ACC112 (cell line): ENCODE measurements at regions not wholly inside any gene's neighbourhood (a gene's known extent, or its start where the extent isn't known, plus 50 kb on each side); places are given as distances from the start of the nearest gene placed in this dataset.

Source experiments
- H2AFZ ChIP-seq: fragments of 200-600 bp; sonication (generic); one replicate; pipeline ENCODE4 v1.6.0; 2017; ENCODE audit warnings: antibody characterized with exemption, low read length; ENCODE audit not compliant: unreplicated experiment
- H3K27ac ChIP-seq: fragments of 200-600 bp; sonication (generic); 2 replicates; pipeline ENCODE4 v1.5.1; 2014; ENCODE audit warnings: low read depth, mild to moderate bottlenecking, antibody characterized with exemption, low read length, moderate library complexity
- H3K27me3 ChIP-seq: fragments of 200-600 bp; sonication (generic); 2 replicates; pipeline ENCODE4 v1.6.1; 2014; ENCODE audit warnings: mild to moderate bottlenecking, antibody characterized with exemption, low read length, moderate library complexity, mixed read lengths; ENCODE audit not compliant: insufficient read depth
- H3K36me3 ChIP-seq: fragments of 200-600 bp; sonication (generic); 2 replicates; pipeline ENCODE4 v1.6.1; 2016; ENCODE audit warnings: mild to moderate bottlenecking, antibody characterized with exemption, low read length, moderate library complexity, mixed read lengths; ENCODE audit not compliant: insufficient read depth
- H3K4me1 ChIP-seq: fragments of 200-600 bp; sonication (generic); one replicate; pipeline ENCODE4 v1.6.1; 2016; ENCODE audit warnings: low read length, mixed read lengths; ENCODE audit not compliant: insufficient read depth, unreplicated experiment, control insufficient read depth
- H3K4me3 ChIP-seq: fragments of 200-600 bp; sonication (generic); 2 replicates; pipeline ENCODE4 v1.5.1; 2014; ENCODE audit warnings: mild to moderate bottlenecking, low read depth, low read length
- H3K79me2 ChIP-seq: fragments of 200-600 bp; sonication (generic); one replicate; pipeline ENCODE4 v1.6.0; 2016; ENCODE audit warnings: low read length; ENCODE audit not compliant: control insufficient read depth, unreplicated experiment, insufficient read depth

GRCh38 chr1:234733427-234733826 is 123.4 kb upstream of the IRF2BP2 start:
- no peaks in the 10 kb centered on the region for H3K27me3 ChIP-seq
- H2AFZ ChIP-seq: no peak overlapping the region
- H3K4me3 ChIP-seq: no peak overlapping the region
- no peaks in the 10 kb centered on the region for H3K79me2 ChIP-seq
- H3K27ac ChIP-seq: no peak overlapping the region
- H3K4me1 ChIP-seq: peaks cover 22% of the 10 kb centered on the region
- no peaks in the 10 kb centered on the region for H3K36me3 ChIP-seq

GRCh38 chr1:234732671-234733390 is 122.9 kb upstream of the IRF2BP2 start:
- Histone ChIP-seq H3K27ac (no peak overlapping the region), H2AFZ (no peak overlapping the region), H3K27me3 (no peaks in the 10 kb centered on the region), H3K36me3 (no peaks in the 10 kb centered on the region), H3K4me3 (no peak overlapping the region), H3K4me1 (peaks cover 25% of the 10 kb centered on the region), H3K79me2 (no peaks in the 10 kb centered on the region)

- H3K4me3 ChIP-seq: no peak overlapping the region
- no peaks in the 10 kb centered on the region for H3K79me2 ChIP-seq
- no peaks in the 10 kb centered on the region for H3K27me3 ChIP-seq
- peak overlapping the region; percentile 44 for H2AFZ ChIP-seq
- H3K27ac ChIP-seq: peak overlapping the region; percentile 94
- H3K4me1 ChIP-seq: peaks cover 28% of the 10 kb centered on the region
- H3K36me3 ChIP-seq: no peaks in the 10 kb centered on the region
These were observed 122.3 kb upstream of the IRF2BP2 start for GRCh38 chr1:234732260-234732659.

- Histone ChIP-seq H3K36me3 (no peaks in the 10 kb centered on the region), H3K4me3 (no peak overlapping the region), H3K27me3 (no peaks in the 10 kb centered on the region), H3K4me1 (peaks cover 32% of the 10 kb centered on the region), H3K79me2 (no peaks in the 10 kb centered on the region), H3K27ac (peak overlapping the region; percentile 94), H2AFZ (peak overlapping the region; percentile 44)
These were observed 121.6 kb upstream of the IRF2BP2 start for GRCh38 chr1:234731569-234732085.

GRCh38 chr1:234730770-234731568 is 121.0 kb upstream of the IRF2BP2 start:
- H3K27me3 ChIP-seq: no peaks in the 10 kb centered on the region
- H3K36me3 ChIP-seq: no peaks in the 10 kb centered on the region
- peaks cover 32% of the 10 kb centered on the region for H3K4me1 ChIP-seq
- no peak overlapping the region for H2AFZ ChIP-seq
- peak overlapping the region; percentile 94 for H3K27ac ChIP-seq
- no peaks in the 10 kb centered on the region for H3K79me2 ChIP-seq
- no peak overlapping the region for H3K4me3 ChIP-seq

GRCh38 chr1:234730475-234730769 is 120.4 kb upstream of the IRF2BP2 start:
- Histone ChIP-seq H3K4me3 (no peak overlapping the region), H3K27ac (no peak overlapping the region), H3K36me3 (no peaks in the 10 kb centered on the region), H3K27me3 (no peaks in the 10 kb centered on the region), H3K4me1 (peaks cover 36% of the 10 kb centered on the region), H3K79me2 (no peaks in the 10 kb centered on the region), H2AFZ (no peak overlapping the region)

- Histone ChIP-seq H3K27ac (no peak overlapping the region), H3K79me2 (no peaks in the 10 kb centered on the region), H2AFZ (no peak overlapping the region), H3K4me3 (no peak overlapping the region), H3K36me3 (no peaks in the 10 kb centered on the region), H3K4me1 (peaks cover 43% of the 10 kb centered on the region), H3K27me3 (no peaks in the 10 kb centered on the region)
These were observed 119.8 kb upstream of the IRF2BP2 start for GRCh38 chr1:234729561-234730474.

- H3K27ac ChIP-seq: no peak overlapping the region; the same call in 1 of the 2 replicates
- no peaks in the 10 kb centered on the region for H3K36me3 ChIP-seq
- H3K4me3 ChIP-seq: no peak overlapping the region
- H3K79me2 ChIP-seq: no peaks in the 10 kb centered on the region
- no peak overlapping the region for H2AFZ ChIP-seq
- H3K27me3 ChIP-seq: no peaks in the 10 kb centered on the region
- H3K4me1 ChIP-seq: peaks cover 47% of the 10 kb centered on the region
These were observed 118.8 kb upstream of the IRF2BP2 start for GRCh38 chr1:234728740-234729139.

GRCh38 chr1:234727018-234727940 is 117.3 kb upstream of the IRF2BP2 start:
- Histone ChIP-seq H3K4me3 (no peak overlapping the region), H3K79me2 (peaks cover 2% of the 10 kb centered on the region), H3K4me1 (peaks cover 59% of the 10 kb centered on the region), H3K27ac (no peak overlapping the region), H3K27me3 (no peaks in the 10 kb centered on the region), H3K36me3 (no peaks in the 10 kb centered on the region), H2AFZ (no peak overlapping the region)
